H1 (cell line): ENCODE measurements at regions not wholly inside any gene's neighbourhood (a gene's known extent, or its start where the extent isn't known, plus 50 kb on each side); places are given as distances from the start of the nearest gene placed in this dataset.
A peak's percentile ranks its signal among the peaks of the same experiment; 100 is the strongest.

Source experiments
- CTCF ChIA-PET: fragments of 300-600 bp; sonication (Branson Sonifier 250); formaldehyde crosslinking; loops from one replicate; lab custom pipeline; 2021; ENCODE audit not compliant: partially characterized antibody; lab: Charles Lee
- POLR2A ChIA-PET: fragments of 300-600 bp; sonication (Branson Sonifier 250); formaldehyde crosslinking; loops from one replicate; lab custom pipeline; 2021; ENCODE audit warnings: inconsistent platforms; ENCODE audit not compliant: partially characterized antibody; lab: Charles Lee
- DNase-seq, 2 experiments: peaks; one replicate each; pipeline versions ENCODE4 v3.0.0 to v3.0.0-alpha.2; 2010 to 2022; ENCODE audit warnings: low spot score in 2 of 2, low read depth in 1 of 2, mixed read lengths in 1 of 2
- FAIRE-seq: peaks from 2 replicates; lab custom pipeline; 2011; peaks lifted over from hg19 to GRCh38; lab: Jason Lieb, UNC
- H2AFZ ChIP-seq: 2 replicates; pipeline ENCODE4 v1.8.1; 2012; ENCODE audit warnings: low read length, inconsistent platforms
- H2AK5ac ChIP-seq: 2 replicates; pipeline ENCODE4 v1.6.1; 2013; ENCODE audit warnings: low read depth, low read length
- H2BK120ac ChIP-seq: replicated peaks from 2 replicates; pipeline ENCODE3; 2013; ENCODE audit warnings: low read depth, low read length, inconsistent platforms
- H2BK12ac ChIP-seq: 2 replicates; pipeline ENCODE4 v1.6.1; 2013; ENCODE audit warnings: low read depth, low read length
- H2BK15ac ChIP-seq: 2 replicates; pipeline ENCODE4 v1.6.1; 2013; ENCODE audit warnings: low read length
- H2BK20ac ChIP-seq: 2 replicates; pipeline ENCODE4 v1.6.1; 2013; ENCODE audit warnings: low read length
- H2BK5ac ChIP-seq: 2 replicates; pipeline ENCODE4 v1.6.1; 2013; ENCODE audit warnings: low read depth, low read length
- H3K14ac ChIP-seq: 2 replicates; pipeline ENCODE4 v1.6.1; 2013; ENCODE audit warnings: inconsistent platforms; ENCODE audit not compliant: insufficient read length
- H3K18ac ChIP-seq: 2 replicates; pipeline ENCODE4 v1.6.1; 2013; ENCODE audit warnings: low read length; ENCODE audit errors: extremely low read depth
- H3K23ac ChIP-seq: 2 replicates; pipeline ENCODE4 v1.6.1; 2013; ENCODE audit warnings: inconsistent platforms; ENCODE audit not compliant: insufficient read length
- H3K23me2 ChIP-seq: 2 replicates; pipeline ENCODE4 v1.6.1; 2013; ENCODE audit warnings: low read depth, low read length
- H3K27ac ChIP-seq: 2 replicates; pipeline ENCODE4 v1.6.1; 2011; ENCODE audit warnings: low read depth, low read length, inconsistent platforms
- H3K27me3 ChIP-seq, 4 experiments: replicated peaks in 1 of 4; 1 replicate in 1 of 4; 2 replicates in 3 of 4; pipeline versions ENCODE4 v1.6.1 to v1.8.1; 2011 to 2013; ENCODE audit warnings: low read length in 3 of 4, mild to moderate bottlenecking in 3 of 4, inconsistent platforms in 2 of 4, mixed read lengths in 2 of 4, moderate library complexity in 1 of 4; ENCODE audit not compliant: control insufficient read depth in 3 of 4, insufficient read depth in 3 of 4; ENCODE audit errors: extremely low read depth in 1 of 4
- H3K36me3 ChIP-seq, 4 experiments: 2 replicates each; pipeline versions ENCODE4 v1.6.1 to v1.8.1; 2011 to 2013; ENCODE audit warnings: mild to moderate bottlenecking in 4 of 4, low read length in 3 of 4, moderate library complexity in 2 of 4, control low read depth in 1 of 4, inconsistent platforms in 1 of 4; ENCODE audit not compliant: insufficient read depth in 4 of 4, control insufficient read depth in 2 of 4
- H3K4ac ChIP-seq: replicated peaks from 2 replicates; pipeline ENCODE3; 2013; ENCODE audit warnings: low read length, low read depth, mixed read lengths, inconsistent platforms; ENCODE audit not compliant: insufficient read length
- H3K4me1 ChIP-seq, 4 experiments: replicated peaks in 1 of 4; 1 replicate in 1 of 4; 2 replicates in 3 of 4; pipeline versions ENCODE4 v1.6.1 to v1.8.1; 2011 to 2013; ENCODE audit warnings: low read length in 3 of 4, inconsistent platforms in 2 of 4, mixed read lengths in 1 of 4; ENCODE audit not compliant: insufficient read depth in 4 of 4, control insufficient read depth in 3 of 4
- H3K4me2 ChIP-seq, 2 experiments: 2 replicates each; pipeline versions ENCODE4 v1.6.1 to v1.8.1; 2011 to 2013; ENCODE audit warnings: low read depth in 2 of 2, low read length in 2 of 2, control low read depth in 1 of 2, inconsistent platforms in 1 of 2, mild to moderate bottlenecking in 1 of 2; ENCODE audit not compliant: insufficient read depth in 1 of 2
- H3K4me3 ChIP-seq, 4 experiments: fragments of 200-600, 300-600 bp in 1 of 4; sonication (generic), shearing (Covaris generic), sonication (Bioruptor Twin) in 1 of 4; 2 replicates each; pipeline versions ENCODE4 v1.5.1 to v1.8.1; 2011 to 2016; ENCODE audit warnings: low read length in 4 of 4, low read depth in 3 of 4, control low read depth in 2 of 4, inconsistent platforms in 2 of 4, mild to moderate bottlenecking in 2 of 4, mixed read lengths in 1 of 4, moderate library complexity in 1 of 4; ENCODE audit not compliant: insufficient read depth in 2 of 4; ENCODE audit errors: extremely low read depth in 1 of 4
- H3K56ac ChIP-seq: replicated peaks from 2 replicates; pipeline ENCODE3; 2013; ENCODE audit warnings: low read depth, mild to moderate bottlenecking, mixed read lengths, low read length, inconsistent platforms; ENCODE audit not compliant: insufficient read length
- H3K79me1 ChIP-seq: 2 replicates; pipeline ENCODE4 v1.6.1; 2013; ENCODE audit warnings: low read depth, low read length, control low read depth
- H3K79me2 ChIP-seq, 2 experiments: 2 replicates each; pipeline versions ENCODE4 v1.6.1 to v1.8.1; 2012 to 2013; ENCODE audit warnings: low read length in 2 of 2, mild to moderate bottlenecking in 2 of 2, inconsistent platforms in 1 of 2; ENCODE audit not compliant: insufficient read depth in 2 of 2, control insufficient read depth in 1 of 2
- H3K9ac ChIP-seq, 4 experiments: replicated peaks in 1 of 4; 1 replicate in 1 of 4; 2 replicates in 3 of 4; pipeline versions ENCODE4 v1.6.1 to v1.8.1; 2011 to 2013; ENCODE audit warnings: low read depth in 3 of 4, low read length in 3 of 4, control low read depth in 2 of 4, mild to moderate bottlenecking in 2 of 4, moderate library complexity in 2 of 4, inconsistent platforms in 1 of 4; ENCODE audit errors: extremely low read depth in 1 of 4
- H3K9me3 ChIP-seq, 2 experiments: 2 replicates each; pipeline versions ENCODE4 v1.6.1 to v1.8.1; 2012 to 2013; ENCODE audit warnings: mild to moderate bottlenecking in 2 of 2, moderate library complexity in 2 of 2, control low read depth in 1 of 2, inconsistent platforms in 1 of 2, low read depth in 1 of 2, low read length in 1 of 2, mixed read lengths in 1 of 2; ENCODE audit not compliant: insufficient read depth in 2 of 2
- H4K20me1 ChIP-seq, 2 experiments: replicated peaks in 1 of 2; 2 replicates each; pipeline versions ENCODE3 to v1.8.1; 2011 to 2013; ENCODE audit warnings: inconsistent platforms in 2 of 2, low read length in 2 of 2, mild to moderate bottlenecking in 1 of 2; ENCODE audit not compliant: insufficient read depth in 2 of 2, control insufficient read depth in 1 of 2
- H4K5ac ChIP-seq: 2 replicates; pipeline ENCODE4 v1.6.1; 2013; ENCODE audit warnings: low read length, low read depth, mixed read lengths, inconsistent platforms; ENCODE audit not compliant: insufficient read length
- H4K8ac ChIP-seq: 2 replicates; pipeline ENCODE4 v1.8.0; 2013; ENCODE audit warnings: mild to moderate bottlenecking, moderate library complexity, low read length, inconsistent platforms; ENCODE audit not compliant: insufficient read depth; ENCODE audit errors: extremely low read depth
- H4K91ac ChIP-seq: replicated peaks from 2 replicates; pipeline ENCODE3; 2013; ENCODE audit warnings: low read length, mixed read lengths, inconsistent platforms; ENCODE audit not compliant: insufficient read length
- CTBP2 ChIP-seq: IDR thresholded peaks from 2 replicates; pipeline ENCODE4 v1.7.0; 2011; ENCODE audit warnings: borderline replicate concordance, mild to moderate bottlenecking, moderate library complexity, mixed read lengths, low read length; ENCODE audit not compliant: insufficient read depth, insufficient read length
- EGR1 ChIP-seq: IDR thresholded peaks from 2 replicates; pipeline ENCODE4 v1.6.1; 2011; ENCODE audit warnings: low read depth, low read length, borderline replicate concordance
- FOSL1 ChIP-seq: IDR thresholded peaks from 2 replicates; pipeline ENCODE4 v1.6.1; 2011; ENCODE audit warnings: mild to moderate bottlenecking, low read depth, low read length, moderate library complexity; ENCODE audit not compliant: insufficient read depth
- SIX5 ChIP-seq: IDR thresholded peaks from 2 replicates; pipeline ENCODE4 v1.6.1; 2011; ENCODE audit warnings: mild to moderate bottlenecking, low read depth, low read length
- WGBS, 2 experiments: shearing (Covaris generic) in 1 of 2; methylation state at CpG; one replicate each; pipeline versions ENCODE4 v1.1.6 to v1.1.7; 2013 to 2015; ENCODE audit warnings: low lambda C conversion rate in 2 of 2, mixed read lengths in 2 of 2, inconsistent platforms in 1 of 2, low coverage in 1 of 2, missing lambda C conversion rate in 1 of 2; ENCODE audit not compliant: insufficient replicate concordance in 2 of 2, insufficient coverage in 1 of 2, insufficient read length in 1 of 2; ENCODE audit errors: extremely low coverage in 1 of 2, missing lambda C conversion rate in 1 of 2; 5-methylcytosine and 5-hydroxymethylcytosine counted together

GRCh38 chr10:4281190-4281825, 496.3 kb upstream of the KLF6 start:
- Histone ChIP-seq H3K9ac (no peak overlapping the region), H3K23me2 (no peaks in the 10 kb centered on the region), H3K4me3 (no peak overlapping the region), H4K8ac (no peak overlapping the region), H3K27ac (no peak overlapping the region), H3K9me3 (no peaks in the 10 kb centered on the region), H4K5ac (no peak overlapping the region), H2AFZ (peak overlapping the region; percentile 18; the same call in 1 of the 2 replicates), H3K4ac (no peak overlapping the region), H3K4me2 (no peak overlapping the region), H4K20me1 (no peaks in the 10 kb centered on the region), H3K79me2 (no peaks in the 10 kb centered on the region), H3K4me1 (peaks cover 0 to 3% (median 0%) of the 10 kb centered on the region in 4 experiments; a peak in 2 of 7 replicates), H4K91ac (no peak overlapping the region), H2BK15ac (no peak overlapping the region), H2BK20ac (no peak overlapping the region), H3K56ac (no peak overlapping the region), H3K36me3 (no peaks in the 10 kb centered on the region), H3K79me1 (no peaks in the 10 kb centered on the region), H2BK120ac (no peak overlapping the region), H3K23ac (no peak overlapping the region), H2BK5ac (no peak overlapping the region), H3K14ac (no peak overlapping the region), H3K27me3 (no peaks in the 10 kb centered on the region), H2AK5ac (no peak overlapping the region), H3K18ac (no peak overlapping the region), H2BK12ac (no peak overlapping the region)
- DNase-seq (no peak), FAIRE-seq (no peak)
- ChIA-PET POLR2A (no interaction called here), CTCF (interaction anchor here (1.5 kb wide), 1 partner anchor 107 kb away, joined by 3 read pairs; no protein-coding TSS in a partner anchor)
- 77% methylated on average over 6 of the region's 6 CpGs; no CpG with 5 or more reads in 1 of the 2 experiments for WGBS, 2 experiments
- TF ChIP-seq CTBP2 (no peak), EGR1 (no peak), FOSL1 (no peak), SIX5 (no peak)
